ENCODE measurements at regions not wholly inside any gene's neighbourhood (a gene's known extent, or its start where the extent isn't known, plus 50 kb on each side); places are given as distances from the start of the nearest gene placed in this dataset.

- peak; percentile 84 for ATAC-seq
- TF ChIP-seq POU6F1 (CRISPR knock-in tag; IDR thresholded peaks at IDR 0.05; ENCODE audit: borderline replicate concordance, low read depth) (no peak), GLIS3 (CRISPR knock-in tag; IDR thresholded peaks at IDR 0.05) (no peak), ZC3H10 (CRISPR knock-in tag; IDR thresholded peaks at IDR 0.05) (no peak), TSHZ2 (CRISPR knock-in tag; IDR thresholded peaks at IDR 0.05) (no peak), CREB5 (CRISPR knock-in tag; IDR thresholded peaks at IDR 0.05; ENCODE audit: low read depth) (no peak), TOX (CRISPR knock-in tag; IDR thresholded peaks at IDR 0.05; ENCODE audit: borderline replicate concordance) (no peak)
Measured at GRCh38 chr7:113698556-113699220, 220.1 kb downstream of the PPP1R3A start.

- TF ChIP-seq ARNTL (CRISPR knock-in tag; IDR thresholded peaks at IDR 0.05; ENCODE audit: borderline replicate concordance, low read depth) (no peak), TCF4 (CRISPR knock-in tag; IDR thresholded peaks at IDR 0.05; ENCODE audit: borderline replicate concordance) (no peak), TSHZ2 (CRISPR knock-in tag; IDR thresholded peaks at IDR 0.05) (no peak), TOX (CRISPR knock-in tag; IDR thresholded peaks at IDR 0.05; ENCODE audit: borderline replicate concordance) (no peak), PPARA (CRISPR knock-in tag; IDR thresholded peaks at IDR 0.05; ENCODE audit: borderline replicate concordance) (no peak), CSRNP3 (CRISPR knock-in tag; IDR thresholded peaks at IDR 0.05) (no peak), SNAI2 (CRISPR knock-in tag; IDR thresholded peaks at IDR 0.05) (no peak), PATZ1 (CRISPR knock-in tag; IDR thresholded peaks at IDR 0.05; ENCODE audit: borderline replicate concordance) (no peak), ZNF8 (CRISPR knock-in tag; IDR thresholded peaks at IDR 0.05) (no peak), BACH2 (CRISPR knock-in tag; IDR thresholded peaks at IDR 0.05; ENCODE audit: borderline replicate concordance) (no peak), CSDC2 (CRISPR knock-in tag; IDR thresholded peaks at IDR 0.05) (no peak), OSR1 (CRISPR knock-in tag; IDR thresholded peaks at IDR 0.05) (no peak), ZNF70 (CRISPR knock-in tag; IDR thresholded peaks at IDR 0.05) (no peak)
- no peak for ATAC-seq
Measured at GRCh38 chr7:113694149-113694548, 224.7 kb downstream of the PPP1R3A start.
